ENCODE measurements at regions not wholly inside any gene's neighbourhood (a gene's known extent, or its start where the extent isn't known, plus 50 kb on each side); places are given as distances from the start of the nearest gene placed in this dataset.

DNA sequence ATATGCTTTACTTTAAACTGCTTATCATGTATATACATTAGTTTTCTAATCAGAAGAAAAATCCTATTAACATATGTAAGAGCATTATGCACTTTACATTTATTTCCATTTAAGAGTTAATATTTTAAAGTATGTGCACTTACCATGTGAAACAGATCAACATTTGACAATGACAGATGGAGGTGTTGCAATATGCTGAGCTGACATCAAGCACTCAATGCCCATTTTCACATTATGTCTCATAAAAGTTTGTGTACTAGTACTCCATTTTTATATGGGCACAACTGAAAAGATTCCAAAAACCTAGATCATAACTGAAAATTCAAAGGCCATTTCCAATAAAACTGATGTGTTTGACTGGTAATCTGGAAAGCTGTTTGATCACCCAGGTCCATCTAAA is 420.9 kb upstream of the SOX9 start:
- DNase-seq (ENCODE audit: extremely low read depth, insufficient read length): no peak
- TF ChIP-seq, protein P1, sequence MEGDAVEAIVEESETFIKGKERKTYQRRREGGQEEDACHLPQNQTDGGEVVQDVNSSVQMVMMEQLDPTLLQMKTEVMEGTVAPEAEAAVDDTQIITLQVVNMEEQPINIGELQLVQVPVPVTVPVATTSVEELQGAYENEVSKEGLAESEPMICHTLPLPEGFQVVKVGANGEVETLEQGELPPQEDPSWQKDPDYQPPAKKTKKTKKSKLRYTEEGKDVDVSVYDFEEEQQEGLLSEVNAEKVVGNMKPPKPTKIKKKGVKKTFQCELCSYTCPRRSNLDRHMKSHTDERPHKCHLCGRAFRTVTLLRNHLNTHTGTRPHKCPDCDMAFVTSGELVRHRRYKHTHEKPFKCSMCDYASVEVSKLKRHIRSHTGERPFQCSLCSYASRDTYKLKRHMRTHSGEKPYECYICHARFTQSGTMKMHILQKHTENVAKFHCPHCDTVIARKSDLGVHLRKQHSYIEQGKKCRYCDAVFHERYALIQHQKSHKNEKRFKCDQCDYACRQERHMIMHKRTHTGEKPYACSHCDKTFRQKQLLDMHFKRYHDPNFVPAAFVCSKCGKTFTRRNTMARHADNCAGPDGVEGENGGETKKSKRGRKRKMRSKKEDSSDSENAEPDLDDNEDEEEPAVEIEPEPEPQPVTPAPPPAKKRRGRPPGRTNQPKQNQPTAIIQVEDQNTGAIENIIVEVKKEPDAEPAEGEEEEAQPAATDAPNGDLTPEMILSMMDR (IDR thresholded peaks at IDR 0.05; ENCODE audit: insufficient read depth, low read length, poor library complexity, severe bottlenecking): no peak
- H3K4me3 ChIP-seq (replicated peaks; ENCODE audit: low read depth, low read length): no peak overlapping the region
- H3K36me3 ChIP-seq (ENCODE audit: control insufficient read depth, insufficient read depth, low read length): no peaks in the 10 kb centered on the region
- H3K27me3 ChIP-seq (replicated peaks; ENCODE audit: control insufficient read depth, insufficient read depth, low read length): no peaks in the 10 kb centered on the region

DNA sequence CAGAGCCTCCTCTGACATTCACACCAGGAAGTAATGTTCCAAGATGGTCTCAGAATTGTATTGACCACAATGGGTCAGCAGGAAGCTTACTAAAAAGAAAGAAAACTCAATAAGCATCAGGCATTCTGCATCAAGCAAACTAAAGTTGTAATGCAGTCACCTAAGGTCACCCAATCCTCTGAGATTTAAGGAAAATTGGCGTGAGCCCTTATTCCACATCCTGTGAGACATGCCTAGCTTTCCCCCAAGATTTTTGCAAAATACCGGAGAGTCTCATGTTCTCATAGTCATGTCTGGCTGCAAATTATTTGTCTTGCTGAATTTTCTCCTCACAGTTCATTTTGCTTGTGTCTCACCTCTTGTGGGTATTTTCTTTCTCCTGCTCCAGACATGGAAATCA is 417.1 kb upstream of the SOX9 start:
- H3K36me3 ChIP-seq (ENCODE audit: control insufficient read depth, insufficient read depth, low read length): no peaks in the 10 kb centered on the region
- no peak for DNase-seq (ENCODE audit: extremely low read depth, insufficient read length)
- H3K27me3 ChIP-seq (replicated peaks; ENCODE audit: control insufficient read depth, insufficient read depth, low read length): no peaks in the 10 kb centered on the region
- H3K4me3 ChIP-seq (replicated peaks; ENCODE audit: low read depth, low read length): no peak overlapping the region
- TF ChIP-seq, protein P1 (IDR thresholded peaks at IDR 0.05; ENCODE audit: insufficient read depth, low read length, poor library complexity, severe bottlenecking): no peak

DNA sequence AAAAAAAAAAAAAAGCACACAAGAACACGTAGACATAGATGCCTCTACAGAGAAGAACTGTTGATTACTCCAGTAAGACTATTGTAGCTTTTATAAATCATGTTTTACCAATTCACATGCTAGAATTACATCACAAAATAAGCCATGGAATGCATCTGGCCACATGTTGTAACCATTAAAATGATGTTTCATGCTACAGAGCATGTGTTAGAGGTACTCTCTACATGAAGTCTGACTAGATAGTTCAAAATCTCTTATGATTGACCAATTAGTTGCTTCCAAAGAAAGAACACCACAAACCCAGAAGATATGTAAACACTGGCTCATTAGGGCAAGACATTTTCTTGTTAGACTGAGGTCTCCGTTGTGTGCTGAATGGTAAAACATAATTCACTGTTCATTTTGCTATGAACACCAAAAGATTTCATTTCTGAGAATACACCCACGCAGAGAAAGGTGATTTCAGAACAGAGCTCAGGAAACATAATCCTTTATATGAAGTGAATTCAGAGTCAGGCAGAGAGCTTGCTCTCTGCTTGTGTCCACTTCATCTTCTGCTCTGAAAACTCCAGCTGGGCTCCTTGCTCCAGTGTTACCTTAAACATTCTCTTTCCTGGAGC is 411.4 kb upstream of the SOX9 start:
- H3K36me3 ChIP-seq (ENCODE audit: control insufficient read depth, insufficient read depth, low read length): no peaks in the 10 kb centered on the region
- no peak overlapping the region for H3K4me3 ChIP-seq (replicated peaks; ENCODE audit: low read depth, low read length)
- no peaks in the 10 kb centered on the region for H3K27me3 ChIP-seq (replicated peaks; ENCODE audit: control insufficient read depth, insufficient read depth, low read length)
- TF ChIP-seq, protein P1 (IDR thresholded peaks at IDR 0.05; ENCODE audit: insufficient read depth, low read length, poor library complexity, severe bottlenecking): no peak
- DNase-seq (ENCODE audit: extremely low read depth, insufficient read length): no peak

DNA sequence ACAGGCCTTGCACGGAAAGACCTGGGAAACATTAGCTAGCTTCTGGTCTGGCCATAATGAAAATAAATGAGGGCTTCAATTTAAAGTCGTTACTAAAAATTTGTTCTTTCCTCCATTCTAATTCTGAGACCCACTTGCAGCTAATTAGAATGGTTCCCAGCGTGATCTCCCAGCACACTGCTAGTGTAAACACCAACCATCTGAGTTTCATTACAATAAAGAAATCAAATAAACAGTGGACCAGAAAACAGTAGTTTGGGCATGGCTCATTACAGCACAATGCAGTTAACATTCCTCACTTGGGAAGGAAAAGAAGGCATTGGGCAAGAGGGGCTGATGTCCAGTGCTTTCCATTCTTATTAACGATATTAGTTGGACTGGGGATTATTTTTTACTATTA is 410.9 kb upstream of the SOX9 start:
- no peak overlapping the region for H3K4me3 ChIP-seq (replicated peaks; ENCODE audit: low read depth, low read length)
- no peak for DNase-seq (ENCODE audit: extremely low read depth, insufficient read length)
- H3K36me3 ChIP-seq (ENCODE audit: control insufficient read depth, insufficient read depth, low read length): no peaks in the 10 kb centered on the region
- TF ChIP-seq, protein P1 (IDR thresholded peaks at IDR 0.05; ENCODE audit: insufficient read depth, low read length, poor library complexity, severe bottlenecking): no peak
- no peaks in the 10 kb centered on the region for H3K27me3 ChIP-seq (replicated peaks; ENCODE audit: control insufficient read depth, insufficient read depth, low read length)

DNA sequence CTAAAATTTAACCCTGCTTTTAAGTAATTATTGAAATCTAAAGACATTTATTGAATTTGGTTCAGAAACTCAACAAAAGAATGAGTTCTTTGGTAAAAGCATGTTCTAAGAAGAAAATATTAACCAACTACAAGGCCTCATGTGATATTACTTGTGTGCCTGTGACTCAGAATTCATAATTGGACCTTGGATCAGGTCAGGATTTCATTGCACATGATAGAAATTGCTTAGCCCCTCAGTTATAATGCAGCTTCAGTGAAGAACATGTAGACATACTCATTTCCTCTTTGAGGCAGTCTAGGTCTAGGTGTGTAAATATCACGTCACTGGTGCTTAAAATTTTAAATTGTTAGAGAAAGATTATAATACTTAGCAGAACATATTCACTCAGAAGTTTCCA is 410.0 kb upstream of the SOX9 start:
- Histone ChIP-seq H3K36me3 (ENCODE audit: control insufficient read depth, insufficient read depth, low read length) (no peaks in the 10 kb centered on the region), H3K4me3 (replicated peaks; ENCODE audit: low read depth, low read length) (no peak overlapping the region), H3K27me3 (replicated peaks; ENCODE audit: control insufficient read depth, insufficient read depth, low read length) (no peaks in the 10 kb centered on the region)
- DNase-seq (ENCODE audit: extremely low read depth, insufficient read length): no peak
- TF ChIP-seq, protein P1 (IDR thresholded peaks at IDR 0.05; ENCODE audit: insufficient read depth, low read length, poor library complexity, severe bottlenecking): no peak

DNA sequence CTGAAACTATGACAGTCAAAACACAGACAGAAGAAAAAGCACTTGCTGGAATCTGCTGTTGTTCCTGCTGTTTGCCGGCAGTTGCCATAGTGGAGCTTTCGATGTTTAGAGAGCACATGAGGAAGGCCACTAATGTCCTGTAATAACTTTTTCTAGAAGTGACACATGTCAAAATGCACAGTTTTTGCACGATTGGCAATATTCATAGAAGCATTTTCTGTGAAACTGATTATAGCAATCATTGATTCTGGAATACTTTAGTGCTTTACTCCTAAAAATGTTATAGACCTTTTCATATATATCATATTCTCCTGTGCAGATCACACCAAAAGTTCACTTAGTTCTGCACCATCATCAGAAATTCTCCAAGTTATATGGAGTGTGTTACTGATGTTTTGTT is 407.0 kb upstream of the SOX9 start:
- H3K4me3 ChIP-seq (replicated peaks; ENCODE audit: low read depth, low read length): no peak overlapping the region
- no peaks in the 10 kb centered on the region for H3K36me3 ChIP-seq (ENCODE audit: control insufficient read depth, insufficient read depth, low read length)
- TF ChIP-seq, protein P1 (IDR thresholded peaks at IDR 0.05; ENCODE audit: insufficient read depth, low read length, poor library complexity, severe bottlenecking): no peak
- no peak for DNase-seq (ENCODE audit: extremely low read depth, insufficient read length)
- H3K27me3 ChIP-seq (replicated peaks; ENCODE audit: control insufficient read depth, insufficient read depth, low read length): no peaks in the 10 kb centered on the region

Measured in GM06990 (cell line).